DMS114 treated with DMSO at 0.1 percent for 48 hours (cell line): ENCODE measurements at regions not wholly inside any gene's neighbourhood (a gene's known extent, or its start where the extent isn't known, plus 50 kb on each side); places are given as distances from the start of the nearest gene placed in this dataset.

Experiments used
- DNase-seq: peaks from one replicate; lab custom pipeline; 2025; ENCODE audit not compliant: unreplicated experiment; lab: John Stamatoyannopoulos, UW

- no peak for DNase-seq
Measured at GRCh38 chr16:88283596-88283995, 99.2 kb upstream of the ZNF469 start.

DNA sequence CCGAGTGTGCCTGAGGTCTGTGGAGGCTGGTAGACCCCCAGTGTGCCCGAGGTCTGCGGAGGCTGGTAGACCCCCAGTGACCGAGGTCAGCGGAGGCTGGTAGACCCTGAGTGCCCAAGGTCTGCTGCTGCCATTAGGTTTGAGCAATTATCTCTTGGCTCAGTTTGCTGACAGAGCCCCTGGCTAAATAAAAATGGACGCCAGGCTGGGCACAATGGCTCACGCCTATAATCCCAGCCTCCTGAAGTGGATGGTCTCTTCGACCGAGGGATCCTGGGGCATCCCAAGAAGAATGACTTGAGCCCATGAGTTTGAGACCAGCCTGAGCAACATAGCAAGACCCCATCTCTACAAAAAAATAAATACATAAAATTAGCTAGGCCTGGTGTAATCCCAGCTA, 98.7 kb upstream of the ZNF469 start:
- no peak for DNase-seq

DNA sequence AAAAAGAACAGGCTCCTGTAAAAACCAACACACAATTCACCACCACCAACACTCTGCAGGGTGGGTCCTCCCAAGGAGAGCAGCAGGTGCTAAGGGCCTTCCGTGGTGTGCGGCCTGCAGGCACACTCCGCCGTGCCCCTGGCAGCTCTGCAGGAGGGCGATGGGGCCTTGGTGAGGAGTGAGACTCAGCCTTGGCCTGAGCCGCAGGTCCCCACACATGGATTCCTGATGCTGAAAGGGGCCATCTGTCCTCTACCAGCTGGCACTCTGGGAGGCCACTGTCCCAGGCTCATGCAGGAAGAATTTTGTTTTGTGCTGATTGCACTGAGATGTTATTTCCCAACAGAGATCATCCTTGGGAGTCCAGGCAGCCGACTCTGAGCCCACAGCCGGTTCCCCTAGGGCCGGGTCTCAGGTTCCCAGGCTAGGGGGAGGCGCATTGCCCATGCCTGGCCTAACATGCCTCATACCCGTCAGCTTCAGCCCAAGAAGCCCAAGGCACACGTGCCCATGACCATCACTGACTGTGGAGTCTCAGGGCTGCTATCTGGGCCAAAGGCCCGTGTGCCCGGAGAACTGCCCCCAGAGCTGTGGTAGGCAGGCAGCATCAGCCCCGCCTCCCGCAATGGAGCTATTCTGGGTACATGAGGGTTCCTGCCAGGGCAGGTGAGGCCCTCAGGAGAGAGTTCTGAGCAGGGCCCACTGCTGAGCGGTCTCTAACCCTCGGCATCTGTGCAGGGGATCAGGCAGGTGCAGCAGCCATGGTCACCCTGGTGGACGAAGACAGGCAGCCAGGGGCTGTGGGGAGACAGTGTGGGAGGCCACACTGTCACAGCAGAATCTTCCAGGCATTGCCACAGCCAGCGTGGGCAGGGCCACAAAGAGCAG, 97.9 kb upstream of the ZNF469 start:
- DNase-seq = no peak

GRCh38 chr16:88285514-88285822, 97.3 kb upstream of the ZNF469 start:
- no peak for DNase-seq

GRCh38 chr16:88286301-88286923, 96.3 kb upstream of the ZNF469 start:
- no peak for DNase-seq

GRCh38 chr16:88287219-88287618, 95.5 kb upstream of the ZNF469 start:
- no peak for DNase-seq

GRCh38 chr16:88288303-88288702, 94.5 kb upstream of the ZNF469 start:
- DNase-seq = no peak

DNA sequence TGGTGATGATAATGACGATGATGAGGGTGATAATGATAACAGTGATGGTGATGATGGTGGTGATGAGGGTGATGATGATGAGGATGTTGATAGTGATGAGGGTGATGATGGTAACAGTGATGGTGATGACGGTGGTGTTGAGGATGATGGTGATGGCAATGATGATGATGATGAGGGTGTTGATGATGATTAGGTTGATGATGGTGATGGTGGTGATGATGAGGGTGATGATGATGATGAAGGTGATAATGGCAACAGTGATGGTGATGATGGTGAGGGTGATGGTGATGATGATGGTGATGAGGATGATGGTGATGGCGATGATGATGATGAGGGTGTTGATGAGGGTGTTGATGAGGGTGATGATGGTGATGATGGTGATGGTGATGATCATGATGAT, 93.8 kb upstream of the ZNF469 start:
- no peak for DNase-seq

DNA sequence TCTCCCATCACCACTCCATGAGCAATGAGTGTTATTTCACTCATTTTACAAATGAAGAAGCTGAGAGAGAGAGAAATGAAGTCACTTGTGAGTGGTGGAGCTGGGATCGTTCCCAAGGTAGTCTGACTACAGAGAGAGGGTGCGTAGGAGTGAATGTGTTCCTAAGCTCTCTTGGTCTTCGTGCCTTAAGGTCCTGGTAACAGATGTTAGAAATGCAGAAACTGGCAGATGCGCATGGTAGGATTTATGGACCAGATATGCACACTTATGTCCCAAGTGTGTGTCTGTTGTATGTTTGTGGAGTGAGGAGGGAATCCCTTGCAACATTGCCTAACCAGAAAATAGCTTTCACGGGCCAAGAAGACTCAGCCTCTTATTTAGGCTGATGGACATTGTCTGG, 93.2 kb upstream of the ZNF469 start:
- no peak for DNase-seq

DNA sequence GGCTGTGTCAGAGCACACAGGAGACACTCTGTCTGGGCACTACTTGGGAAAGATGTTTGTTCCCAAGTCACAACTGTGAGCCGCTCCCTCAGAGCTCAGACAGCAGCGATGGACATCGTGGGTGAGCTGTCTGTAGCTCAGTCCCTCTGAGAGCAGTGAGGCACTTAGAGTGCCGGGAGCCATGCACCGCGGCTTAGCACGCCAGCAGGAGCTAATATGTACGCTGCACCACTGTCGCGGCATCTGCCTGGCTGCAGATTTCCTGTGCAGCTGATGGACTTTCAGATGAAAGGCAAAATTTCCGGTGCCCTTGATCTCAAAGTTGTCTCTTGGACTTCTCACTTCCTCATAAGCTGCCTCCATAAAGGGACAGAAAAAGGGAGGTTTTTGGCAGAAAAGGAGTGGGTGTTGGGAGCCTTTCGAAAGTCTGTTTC, 92.8 kb upstream of the ZNF469 start:
- DNase-seq = no peak

DNA sequence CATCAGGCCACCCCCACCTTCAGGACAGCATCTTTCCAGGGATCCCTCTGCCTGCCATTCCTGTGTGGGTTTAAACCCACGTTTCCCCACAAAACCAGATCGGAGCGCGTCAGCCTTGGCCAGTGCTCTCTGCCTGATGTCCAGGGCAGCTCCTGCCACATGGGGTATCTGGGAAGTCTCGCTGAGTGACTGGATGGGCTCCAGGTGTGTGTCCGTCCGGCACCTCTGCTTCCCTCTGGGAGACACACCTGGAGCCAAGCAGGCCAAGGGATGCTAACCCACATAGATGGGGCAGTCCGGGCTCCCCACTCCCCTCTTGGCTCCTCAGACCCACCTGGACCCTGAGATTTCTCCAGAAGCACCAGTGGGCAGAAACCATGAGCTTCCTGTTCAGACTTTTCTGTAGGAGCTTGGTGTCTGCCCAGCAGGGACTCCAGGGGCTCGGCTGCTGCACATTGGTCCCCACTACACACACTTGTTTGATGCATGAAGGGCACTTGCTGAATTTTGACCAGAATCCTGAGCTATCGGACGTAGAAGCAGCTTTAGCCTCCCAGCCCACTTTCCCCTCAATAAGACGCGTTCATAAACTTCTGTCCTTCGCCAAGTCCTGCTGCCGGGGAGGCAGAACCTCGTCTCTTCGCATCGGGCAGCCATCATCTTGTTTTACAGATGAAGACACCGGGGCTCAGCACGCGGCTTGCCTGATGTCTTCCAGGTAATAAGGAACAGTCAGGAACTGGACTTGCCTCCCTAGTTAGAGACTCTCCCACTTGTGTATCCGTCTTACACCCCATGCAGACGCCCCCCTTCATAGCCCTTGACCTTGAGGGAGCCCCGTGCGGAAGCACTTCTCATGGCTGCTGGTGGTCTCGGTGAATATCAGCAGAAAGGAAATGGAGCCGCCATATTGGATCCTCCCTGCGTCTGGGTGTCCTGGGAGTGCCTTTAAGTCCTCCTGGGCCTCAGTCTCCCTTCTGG, 91.6 kb upstream of the ZNF469 start:
- DNase-seq = no peak

DNA sequence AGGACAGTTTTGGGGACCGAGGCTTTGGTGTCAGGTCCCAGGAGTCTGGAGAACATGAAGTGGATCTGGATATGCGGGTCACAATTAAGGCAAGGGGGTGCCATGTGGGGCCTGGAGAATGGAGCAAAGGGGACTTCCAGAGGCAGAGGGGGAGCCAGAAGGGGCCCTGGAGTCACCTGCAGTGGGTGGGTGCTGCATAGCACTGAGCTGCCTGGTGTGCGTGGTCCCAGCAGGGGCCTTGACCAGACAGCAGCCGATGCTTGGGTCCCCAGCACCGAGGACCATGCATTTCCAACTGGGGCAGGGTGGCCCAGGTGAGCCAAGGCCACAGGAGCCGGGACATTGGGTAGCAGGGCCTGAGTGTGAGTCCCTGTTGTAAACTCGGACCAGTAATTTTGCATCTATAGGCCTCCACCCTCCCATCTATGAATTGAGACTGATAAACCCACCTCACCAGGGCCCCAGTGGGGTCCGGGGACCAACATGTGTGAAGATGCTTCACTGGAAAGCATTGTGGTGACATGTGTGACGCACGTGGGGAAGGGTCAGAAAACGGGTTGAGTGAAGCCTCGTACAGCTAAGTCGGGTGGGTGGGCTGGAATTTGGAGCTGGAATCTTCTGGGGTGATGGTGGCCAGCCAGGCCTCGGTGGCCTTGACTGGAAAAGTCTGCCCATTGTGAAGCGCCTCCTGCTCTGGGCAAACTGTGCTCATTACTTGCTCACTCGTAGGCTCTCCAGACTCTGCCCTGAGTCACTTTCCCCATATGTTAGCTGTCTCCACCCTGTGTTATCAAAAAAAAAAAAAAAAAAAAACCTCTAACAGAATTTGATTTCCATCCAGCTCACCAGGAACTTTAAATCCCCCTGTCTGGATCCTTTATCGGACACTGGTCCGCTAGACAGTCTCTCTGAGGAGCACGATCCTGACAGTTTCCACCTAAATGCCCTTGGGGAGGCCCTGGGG, 90.5 kb upstream of the ZNF469 start:
- DNase-seq = no peak

- DNase-seq = no peak
Measured at GRCh38 chr16:88293097-88293496, 89.7 kb upstream of the ZNF469 start.

- no peak for DNase-seq
Measured at GRCh38 chr16:88295671-88296436, 86.9 kb upstream of the ZNF469 start.

DNA sequence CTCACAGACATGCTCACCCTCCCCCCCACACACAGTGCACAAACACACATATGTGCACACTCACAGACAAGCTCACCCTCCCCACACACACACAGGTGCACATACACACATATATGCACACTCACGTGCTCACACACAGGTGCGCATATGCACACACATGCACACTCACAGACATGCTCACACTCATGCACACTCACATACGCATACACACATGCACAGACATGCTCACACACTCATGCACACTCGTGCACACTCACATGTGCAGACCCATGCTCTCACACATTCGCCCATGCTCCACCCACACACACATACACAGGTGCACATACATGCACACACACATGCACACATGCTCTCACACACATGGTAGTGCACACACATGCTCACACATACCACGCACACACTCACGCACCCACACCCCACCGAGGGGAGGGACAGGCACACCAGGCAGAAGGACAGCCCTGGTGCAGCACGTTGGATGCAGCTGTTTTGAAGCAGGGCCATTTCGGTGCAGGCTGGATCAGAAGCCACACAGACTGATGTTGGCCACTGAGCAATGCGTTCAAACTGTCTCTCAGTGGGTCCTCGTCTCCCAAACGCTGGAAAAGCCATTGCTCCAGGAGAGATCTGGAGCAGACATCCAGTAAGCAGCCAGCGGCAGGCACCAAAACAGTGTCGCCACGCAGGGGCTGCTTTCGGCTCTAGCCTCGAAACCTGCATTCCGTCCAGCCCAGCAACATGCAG, 86.2 kb upstream of the ZNF469 start:
- no peak for DNase-seq

DNA sequence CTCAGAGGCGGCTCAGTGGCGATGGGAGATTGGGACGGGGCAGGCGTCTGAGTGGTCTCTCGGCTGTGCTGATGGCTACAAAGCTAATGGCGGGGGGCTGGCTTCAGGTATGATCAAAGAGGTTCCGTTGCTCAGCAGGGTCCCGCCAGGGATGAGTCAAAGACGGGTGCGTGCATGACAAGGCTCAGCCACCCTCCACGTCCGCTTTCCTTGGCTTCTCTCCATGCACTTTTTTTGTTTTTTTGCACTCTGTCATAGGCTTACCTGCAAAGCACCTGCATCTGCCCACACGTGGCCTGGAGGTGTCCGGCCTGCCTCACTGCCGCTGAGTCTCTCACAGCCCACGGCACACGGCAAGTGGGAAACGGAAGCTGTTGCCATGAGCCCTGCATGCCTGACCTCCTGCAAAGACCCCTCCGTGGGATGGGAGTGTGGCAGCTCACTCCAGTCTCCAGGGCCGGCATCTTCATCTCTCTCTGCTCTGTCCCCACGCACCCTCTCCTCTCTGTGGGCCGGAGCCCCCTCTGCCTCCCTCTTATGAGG, 85.5 kb upstream of the ZNF469 start:
- no peak for DNase-seq

DNA sequence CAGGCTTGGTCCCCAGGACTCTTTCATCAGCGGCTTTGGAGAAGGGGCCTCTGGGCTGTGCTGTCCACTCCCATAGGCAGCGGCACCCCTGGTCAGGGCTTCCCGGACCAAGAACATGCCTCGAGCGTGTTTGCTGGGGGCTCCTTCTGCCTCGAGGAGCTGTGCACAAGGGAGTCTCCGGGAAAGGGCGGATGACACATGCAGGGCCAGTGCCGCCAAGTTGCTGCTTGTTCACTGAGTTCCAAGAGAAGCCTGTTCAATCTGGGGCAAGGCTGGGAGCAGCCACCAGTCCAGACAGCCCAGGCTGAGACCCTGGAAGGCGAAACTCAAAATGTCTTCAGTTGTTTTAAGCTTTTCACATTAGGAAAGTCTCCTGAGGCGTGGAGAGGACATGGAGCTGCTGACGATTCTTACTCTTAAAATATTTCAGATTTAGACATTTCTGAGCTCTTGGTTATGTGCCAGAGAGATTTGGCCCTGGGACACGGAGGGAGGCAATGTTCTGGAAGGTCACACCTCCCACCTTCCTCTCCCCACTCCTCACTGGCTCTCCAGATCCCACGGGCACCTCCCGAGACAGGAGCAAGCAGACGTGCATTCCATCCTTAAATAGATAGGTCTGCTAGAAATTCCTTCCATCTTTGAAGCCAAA, 84.5 kb upstream of the ZNF469 start:
- no peak for DNase-seq
